ENCODE measurements at regions not wholly inside any gene's neighbourhood (a gene's known extent, or its start where the extent isn't known, plus 50 kb on each side); places are given as distances from the start of the nearest gene placed in this dataset.

DNA sequence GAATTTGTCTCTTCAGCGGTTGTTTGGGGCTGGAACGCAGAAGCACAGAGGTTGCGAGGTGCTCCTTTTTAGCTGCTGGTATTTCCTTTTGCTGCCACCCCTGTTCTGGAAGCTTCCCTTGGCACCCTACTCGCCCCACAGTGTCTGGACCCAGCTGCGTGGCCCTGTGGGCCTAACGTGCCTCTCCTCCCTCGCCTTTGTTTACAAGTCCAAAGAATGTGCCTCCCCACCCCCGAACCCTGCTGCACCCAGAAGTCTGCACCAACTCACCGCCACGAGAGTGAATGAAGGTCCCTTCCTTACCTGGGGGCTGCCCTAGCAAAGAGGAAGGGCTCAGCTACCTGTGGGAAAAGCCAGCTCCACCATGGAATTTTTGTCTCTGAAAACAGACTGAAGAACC, 139.7 kb upstream of the RPS6KA2 start:
- no peak for DNase-seq
- no peaks in the 10 kb centered on the region for H3K27me3 ChIP-seq (ENCODE audit: insufficient read depth, low read length, poor library complexity, severe bottlenecking)
- H3K4me1 ChIP-seq (ENCODE audit: insufficient read depth, low read length) = no peaks in the 10 kb centered on the region
- no peaks in the 10 kb centered on the region for H3K36me3 Mint-ChIP-seq
- no peak overlapping the region for H3K4me3 Mint-ChIP-seq
- H3K4me1 Mint-ChIP-seq = no peaks in the 10 kb centered on the region
- no peaks in the 10 kb centered on the region for H3K9me3 ChIP-seq (ENCODE audit: low read length)
- H3K27ac ChIP-seq (ENCODE audit: low read depth, low read length) = no peak overlapping the region
- H3K9me3 Mint-ChIP-seq = no peaks in the 10 kb centered on the region
- H3K4me3 ChIP-seq (ENCODE audit: low read length) = no peak overlapping the region
- H3K36me3 ChIP-seq (ENCODE audit: insufficient read depth, low read length) = no peaks in the 10 kb centered on the region
- ChIA-PET POLR2A (no interaction called here), CTCF (interaction anchor here (1.5 to 1.7 kb wide), 2 partner anchors 9 to 491 kb away, joined by 3 to 12 read pairs; no protein-coding TSS in a partner anchor)
- H3K27ac Mint-ChIP-seq = no peak overlapping the region
- H3K27me3 Mint-ChIP-seq = peaks cover 0 to 26% of the 10 kb centered on the region in 2 donors

DNA sequence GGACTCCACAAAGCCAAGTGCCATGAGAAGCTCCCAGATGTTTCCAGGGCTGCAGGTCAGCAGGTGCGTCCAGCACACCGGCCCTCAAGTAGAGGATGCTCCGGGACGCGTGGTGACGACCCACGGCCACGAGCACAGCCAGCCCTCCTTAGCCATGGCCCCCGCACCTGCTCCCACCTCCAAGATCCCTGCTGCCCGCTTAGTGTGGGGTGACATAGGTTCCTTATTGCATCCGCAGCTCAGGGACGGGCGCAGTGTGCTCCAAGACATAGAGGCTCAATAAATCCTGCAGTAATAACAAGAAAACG, 138.1 kb upstream of the RPS6KA2 start:
- no peaks in the 10 kb centered on the region for H3K9me3 Mint-ChIP-seq
- Histone ChIP-seq H3K27ac (ENCODE audit: low read depth, low read length) (no peak overlapping the region), H3K4me3 (ENCODE audit: low read length) (no peak overlapping the region), H3K9me3 (ENCODE audit: low read length) (no peaks in the 10 kb centered on the region), H3K4me1 (ENCODE audit: insufficient read depth, low read length) (peaks cover 7% of the 10 kb centered on the region), H3K36me3 (ENCODE audit: insufficient read depth, low read length) (no peaks in the 10 kb centered on the region), H3K27me3 (ENCODE audit: insufficient read depth, low read length, poor library complexity, severe bottlenecking) (no peaks in the 10 kb centered on the region)
- DNase-seq = no peak
- POLR2A ChIA-PET = no interaction called here
- H3K36me3 Mint-ChIP-seq = no peaks in the 10 kb centered on the region
- peaks cover 0 to 18% of the 10 kb centered on the region in 2 donors for H3K27me3 Mint-ChIP-seq
- peaks cover 4 to 7% (median 5%) of the 10 kb centered on the region in 3 donors for H3K4me1 Mint-ChIP-seq
- CTCF ChIA-PET = interaction anchor here (0.8 to 1.0 kb wide), 2 partner anchors 9 to 225 kb away, joined by 3 to 8 read pairs; no protein-coding TSS in a partner anchor
- no peak overlapping the region for H3K4me3 Mint-ChIP-seq
- H3K27ac Mint-ChIP-seq = no peak overlapping the region

DNA sequence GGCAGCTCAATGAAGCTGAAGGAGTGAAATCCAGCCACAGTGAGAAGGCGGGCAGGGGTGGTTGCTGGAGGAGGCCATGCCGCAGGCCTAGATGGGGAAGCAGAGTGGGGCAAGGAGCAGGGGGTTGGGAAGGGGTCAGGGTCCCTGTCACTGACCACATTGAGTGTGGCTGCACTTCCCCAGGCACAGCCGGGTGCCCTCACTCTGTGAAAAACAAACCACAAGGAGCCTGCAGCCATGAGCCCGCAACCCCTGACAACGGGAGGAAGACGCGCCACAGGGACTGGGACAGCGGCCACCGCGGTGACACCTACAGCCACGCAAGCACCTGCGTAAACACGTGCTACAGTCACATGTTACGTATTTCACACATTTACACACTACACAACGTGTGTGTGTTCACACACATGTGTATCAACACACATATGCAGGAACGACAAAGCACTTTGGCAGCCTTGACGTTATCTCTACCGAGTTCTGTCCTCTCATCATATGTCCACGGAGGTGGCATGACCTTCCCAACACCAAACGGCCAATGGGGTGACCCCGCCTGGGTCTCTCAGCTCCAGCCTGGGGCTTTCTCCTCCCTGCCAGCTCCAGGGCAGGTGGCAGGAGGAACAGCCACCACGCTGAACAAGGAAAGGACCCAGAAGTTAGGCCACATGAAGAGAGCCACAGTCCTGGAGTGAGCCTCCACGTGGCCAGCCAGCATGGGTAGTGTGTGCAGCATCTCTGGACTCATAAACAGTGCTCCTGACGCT, 137.6 kb upstream of the RPS6KA2 start:
- Histone ChIP-seq H3K27me3 (ENCODE audit: insufficient read depth, low read length, poor library complexity, severe bottlenecking) (no peaks in the 10 kb centered on the region), H3K9me3 (ENCODE audit: low read length) (no peaks in the 10 kb centered on the region), H3K4me3 (ENCODE audit: low read length) (no peak overlapping the region), H3K27ac (ENCODE audit: low read depth, low read length) (no peak overlapping the region), H3K4me1 (ENCODE audit: insufficient read depth, low read length) (peaks cover 11% of the 10 kb centered on the region), H3K36me3 (ENCODE audit: insufficient read depth, low read length) (no peaks in the 10 kb centered on the region)
- H3K27me3 Mint-ChIP-seq = peaks cover 3 to 17% of the 10 kb centered on the region in 2 donors
- CTCF ChIA-PET = interaction anchor here (1.0 kb wide), 1 partner anchor 10 kb away, joined by 8 read pairs; no protein-coding TSS in a partner anchor
- H3K36me3 Mint-ChIP-seq = no peaks in the 10 kb centered on the region
- peaks cover 8 to 11% (median 10%) of the 10 kb centered on the region in 3 donors for H3K4me1 Mint-ChIP-seq
- H3K9me3 Mint-ChIP-seq = no peaks in the 10 kb centered on the region
- no peak overlapping the region for H3K4me3 Mint-ChIP-seq
- DNase-seq = no peak
- H3K27ac Mint-ChIP-seq = peak overlapping the region in 1 of 8 donors; percentile 52
- POLR2A ChIA-PET = no interaction called here

DNA sequence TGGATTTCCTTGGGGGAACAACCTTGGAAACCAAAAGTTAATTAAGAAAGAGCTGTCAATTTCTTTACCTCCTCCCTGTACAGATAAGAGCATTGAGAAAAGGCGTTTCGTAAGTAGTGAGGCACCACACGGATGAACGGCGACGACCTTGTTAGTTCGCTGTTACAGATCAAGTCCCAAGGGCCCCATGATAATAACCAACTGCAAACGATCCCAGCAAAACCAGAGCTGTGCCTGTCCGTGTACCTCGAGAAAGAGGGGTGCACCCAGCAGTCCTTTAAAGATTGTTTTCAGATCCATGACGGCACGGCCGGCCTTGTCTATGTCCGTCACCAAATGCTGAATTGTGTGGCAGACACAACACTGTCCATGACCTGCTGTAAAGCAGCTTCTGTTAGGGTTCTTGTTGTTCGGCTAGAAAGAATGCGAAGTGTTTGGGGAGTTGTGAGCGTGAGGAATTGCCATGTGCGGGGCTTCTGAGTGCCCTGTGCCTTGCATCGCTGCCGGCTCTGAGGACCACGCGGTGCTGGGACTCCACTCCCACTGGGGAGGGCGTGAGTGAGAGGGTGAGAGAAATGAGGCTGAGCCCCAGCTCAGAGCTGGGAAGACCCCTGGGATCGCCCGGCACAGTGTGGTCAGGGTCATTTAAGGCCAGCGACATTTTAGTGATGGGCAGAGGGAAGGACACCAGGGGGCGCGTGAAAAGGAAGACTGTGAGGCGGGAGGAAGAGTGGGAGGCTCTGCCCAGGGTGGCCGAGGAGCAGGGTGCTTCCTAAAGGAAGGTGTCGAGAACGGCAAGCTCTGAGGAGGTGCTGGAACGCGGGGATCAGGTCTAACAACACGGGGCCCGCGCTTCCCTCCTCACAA, 136.8 kb upstream of the RPS6KA2 start:
- DNase-seq = no peak
- no peaks in the 10 kb centered on the region for H3K27me3 ChIP-seq (ENCODE audit: insufficient read depth, low read length, poor library complexity, severe bottlenecking)
- Mint-ChIP-seq H3K27ac (peak overlapping the region in 1 of 8 donors; percentile 52), H3K4me3 (no peak overlapping the region), H3K27me3 (peaks cover 3 to 23% of the 10 kb centered on the region in 2 donors), H3K36me3 (no peaks in the 10 kb centered on the region), H3K9me3 (no peaks in the 10 kb centered on the region), H3K4me1 (peaks cover 8 to 18% (median 15%) of the 10 kb centered on the region in 3 donors)
- H3K9me3 ChIP-seq (ENCODE audit: low read length) = no peaks in the 10 kb centered on the region
- ChIA-PET POLR2A (no interaction called here), CTCF (no interaction called here)
- peaks cover 13% of the 10 kb centered on the region for H3K4me1 ChIP-seq (ENCODE audit: insufficient read depth, low read length)
- H3K4me3 ChIP-seq (ENCODE audit: low read length) = no peak overlapping the region
- no peaks in the 10 kb centered on the region for H3K36me3 ChIP-seq (ENCODE audit: insufficient read depth, low read length)
- no peak overlapping the region for H3K27ac ChIP-seq (ENCODE audit: low read depth, low read length)

DNA sequence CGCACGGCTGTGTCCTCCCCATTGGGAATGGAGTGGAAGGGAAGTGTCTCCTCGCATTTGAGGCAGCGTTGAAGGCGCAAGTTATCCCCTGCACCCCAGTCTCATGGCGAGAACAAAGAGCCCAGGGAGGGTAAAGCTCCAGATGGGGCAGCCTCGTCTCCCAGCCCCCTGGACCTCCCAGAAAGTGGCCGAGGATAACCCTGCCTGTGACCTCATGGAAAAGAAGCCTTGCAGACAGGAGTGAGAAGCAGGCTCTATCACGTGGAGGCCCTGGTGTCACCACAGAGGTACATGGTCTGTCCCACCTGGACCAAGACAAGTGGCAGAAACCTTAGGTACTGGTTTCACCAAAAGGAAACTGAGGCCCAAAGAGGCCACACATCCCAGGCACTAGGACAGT, 134.8 kb upstream of the RPS6KA2 start:
- Histone ChIP-seq H3K9me3 (ENCODE audit: low read length) (no peaks in the 10 kb centered on the region), H3K4me3 (ENCODE audit: low read length) (no peak overlapping the region), H3K27ac (ENCODE audit: low read depth, low read length) (no peak overlapping the region), H3K27me3 (ENCODE audit: insufficient read depth, low read length, poor library complexity, severe bottlenecking) (peaks cover 5% of the 10 kb centered on the region), H3K4me1 (ENCODE audit: insufficient read depth, low read length) (peaks cover 20% of the 10 kb centered on the region), H3K36me3 (ENCODE audit: insufficient read depth, low read length) (no peaks in the 10 kb centered on the region)
- no peak overlapping the region for H3K4me3 Mint-ChIP-seq
- H3K27ac Mint-ChIP-seq = no peak overlapping the region
- peaks cover 0 to 2% (median 0%) of the 10 kb centered on the region in 3 donors for H3K36me3 Mint-ChIP-seq
- ChIA-PET CTCF (interaction anchor here (1.8 kb wide), 1 partner anchor 13 kb away, joined by 5 read pairs; no protein-coding TSS in a partner anchor), POLR2A (no interaction called here)
- H3K27me3 Mint-ChIP-seq = peaks cover 12 to 38% of the 10 kb centered on the region in 2 donors
- no peak for DNase-seq
- H3K9me3 Mint-ChIP-seq = no peaks in the 10 kb centered on the region
- H3K4me1 Mint-ChIP-seq = peaks cover 20 to 36% (median 34%) of the 10 kb centered on the region in 3 donors

DNA sequence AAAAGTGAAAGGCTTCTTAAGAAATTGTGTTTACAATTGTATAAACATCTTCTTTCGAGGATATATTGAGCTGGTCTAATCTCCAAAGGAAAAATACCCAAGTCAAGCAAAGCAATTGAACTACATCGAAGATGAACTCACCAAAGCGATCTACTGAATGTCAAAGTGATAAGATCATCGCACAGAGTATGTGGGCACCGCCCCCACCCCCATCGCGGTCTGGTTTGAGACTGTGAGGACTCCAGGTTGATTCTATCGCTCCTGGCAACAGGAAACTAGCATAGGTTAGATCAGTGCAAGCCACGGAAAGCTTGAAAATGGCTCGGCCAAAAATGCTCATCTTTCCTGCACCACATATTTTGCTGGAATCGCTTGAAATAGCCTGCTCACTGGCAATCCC, 133.2 kb upstream of the RPS6KA2 start:
- peak overlapping the region in 3 of 7 donors; percentile 28 to 63 (median 49) for H3K4me3 Mint-ChIP-seq
- no peaks in the 10 kb centered on the region for H3K36me3 ChIP-seq (ENCODE audit: insufficient read depth, low read length)
- peak in 4 of 5 donors; percentile 23 to 66 (median 36) for DNase-seq
- peaks cover 20 to 36% (median 34%) of the 10 kb centered on the region in 3 donors for H3K4me1 Mint-ChIP-seq
- no peaks in the 10 kb centered on the region for H3K9me3 ChIP-seq (ENCODE audit: low read length)
- H3K27me3 Mint-ChIP-seq = peaks cover 12 to 46% of the 10 kb centered on the region in 2 donors
- no peaks in the 10 kb centered on the region for H3K9me3 Mint-ChIP-seq
- H3K27ac Mint-ChIP-seq = peak overlapping the region in 2 of 8 donors; percentile 21 to 23
- peaks cover 5% of the 10 kb centered on the region for H3K27me3 ChIP-seq (ENCODE audit: insufficient read depth, low read length, poor library complexity, severe bottlenecking)
- no peak overlapping the region for H3K4me3 ChIP-seq (ENCODE audit: low read length)
- peaks cover 20% of the 10 kb centered on the region for H3K4me1 ChIP-seq (ENCODE audit: insufficient read depth, low read length)
- POLR2A ChIA-PET = no interaction called here
- no peak overlapping the region for H3K27ac ChIP-seq (ENCODE audit: low read depth, low read length)
- CTCF ChIA-PET = no interaction called here
- peaks cover 0 to 2% (median 0%) of the 10 kb centered on the region in 3 donors for H3K36me3 Mint-ChIP-seq

DNA sequence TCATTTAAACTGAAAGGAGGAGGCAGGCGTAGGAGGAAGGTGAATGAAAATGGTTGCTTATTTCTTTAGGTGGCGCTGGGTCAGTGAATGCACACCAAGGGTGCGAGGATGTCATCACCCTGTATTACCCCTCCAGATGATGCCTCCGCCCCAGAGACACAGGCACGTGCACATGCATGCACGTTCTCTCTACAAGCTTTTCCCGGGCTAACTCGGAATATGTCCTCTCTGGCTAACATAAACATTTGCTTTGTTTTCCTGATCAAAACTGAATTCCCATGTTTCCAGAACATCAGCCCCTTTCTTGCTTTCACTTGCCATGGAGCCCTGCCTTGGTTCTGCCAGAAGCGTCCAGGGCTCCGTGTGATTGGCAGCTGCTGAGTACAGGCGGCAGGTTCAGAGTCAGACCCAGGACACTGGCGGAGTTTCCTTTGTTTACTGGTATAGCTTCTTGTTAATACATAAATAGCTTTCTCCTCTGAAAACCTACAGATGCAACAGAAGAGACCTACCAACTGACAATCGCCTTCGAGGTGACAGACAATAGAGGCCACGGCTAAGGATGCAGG, 131.2 kb upstream of the RPS6KA2 start:
- Histone ChIP-seq H3K4me3 (ENCODE audit: low read length) (peak overlapping the region; percentile 14), H3K27ac (ENCODE audit: low read depth, low read length) (no peak overlapping the region), H3K36me3 (ENCODE audit: insufficient read depth, low read length) (no peaks in the 10 kb centered on the region), H3K4me1 (ENCODE audit: insufficient read depth, low read length) (peaks cover 20% of the 10 kb centered on the region), H3K9me3 (ENCODE audit: low read length) (no peaks in the 10 kb centered on the region), H3K27me3 (ENCODE audit: insufficient read depth, low read length, poor library complexity, severe bottlenecking) (peaks cover 5% of the 10 kb centered on the region)
- Mint-ChIP-seq H3K27me3 (peaks cover 12 to 51% of the 10 kb centered on the region in 2 donors), H3K4me1 (peaks cover 20 to 36% (median 34%) of the 10 kb centered on the region in 3 donors), H3K36me3 (peaks cover 0 to 2% (median 0%) of the 10 kb centered on the region in 3 donors), H3K4me3 (peak overlapping the region in 4 of 7 donors; percentile 6 to 73 (median 64)), H3K27ac (peak overlapping the region in 1 of 8 donors; percentile 74), H3K9me3 (no peaks in the 10 kb centered on the region)
- CTCF ChIA-PET = interaction anchor here (1.4 kb wide), 1 partner anchor 17 kb away, joined by 3 read pairs; no protein-coding TSS in a partner anchor
- DNase-seq = no peak
- POLR2A ChIA-PET = interaction anchor here (0.5 kb wide), 1 partner anchor 289 kb away, joined by 3 read pairs; no protein-coding TSS in a partner anchor

All from CD8-positive, alpha-beta memory T cell (primary cell).